ENCODE measurements at regions not wholly inside any gene's neighbourhood (a gene's known extent, or its start where the extent isn't known, plus 50 kb on each side); places are given as distances from the start of the nearest gene placed in this dataset.

- intact Hi-C loops (cut with micrococcal nuclease; ENCODE audit: unreplicated experiment), result no loop called here
- Histone ChIP-seq H3K27me3 (ENCODE audit: insufficient read depth, low read depth) (no peaks in the 10 kb centered on the region), H3K4me2 (no peak overlapping the region), H3K79me2 (ENCODE audit: low read depth) (no peaks in the 10 kb centered on the region), H3K9me2 (ENCODE audit: insufficient read depth) (no peaks in the 10 kb centered on the region), H2AFZ (no peak overlapping the region), H3F3A (ENCODE audit: insufficient read depth, low read depth) (no peaks in the 10 kb centered on the region), H3K4me1 (replicated peaks; ENCODE audit: insufficient read depth) (no peaks in the 10 kb centered on the region), H3K4me3 (no peak overlapping the region), H3K27ac (no peak overlapping the region), H4K20me1 (ENCODE audit: insufficient read depth) (no peaks in the 10 kb centered on the region), H3K36me3 (ENCODE audit: low read depth) (no peaks in the 10 kb centered on the region), H3K9me3 (ENCODE audit: insufficient read depth, low read depth) (no peaks in the 10 kb centered on the region)
- POLR2A ChIA-PET (ENCODE audit: unreplicated experiment), result interaction anchor here (0.6 kb wide), 1 partner anchor 12 kb away, joined by 14 read pairs; no protein-coding TSS in a partner anchor
- DNase-seq, result no peak
- TF ChIP-seq EZH2 (IDR thresholded peaks at IDR 0.05; ENCODE audit: low read depth), result no peak
- no peak for TF ChIP-seq CTCF (conservative IDR thresholded peaks at IDR 0.05)
- no TSS peak for BruUV-seq (replicated peaks)
- CTCF ChIA-PET, result no interaction called here
Observed at GRCh38 chr1:238672262-238672661, 714.1 kb upstream of the CHRM3 start.

GRCh38 chr1:238664139-238664538, 722.2 kb upstream of the CHRM3 start:
- no peak overlapping the region for H3K4me3 ChIP-seq
- no peaks in the 10 kb centered on the region for H3K79me2 ChIP-seq (ENCODE audit: low read depth)
- no peaks in the 10 kb centered on the region for H3F3A ChIP-seq (ENCODE audit: insufficient read depth, low read depth)
- H3K36me3 ChIP-seq (ENCODE audit: low read depth), result no peaks in the 10 kb centered on the region
- H4K20me1 ChIP-seq (ENCODE audit: insufficient read depth), result no peaks in the 10 kb centered on the region
- H3K4me2 ChIP-seq, result no peak overlapping the region
- H3K4me1 ChIP-seq (replicated peaks; ENCODE audit: insufficient read depth), result no peaks in the 10 kb centered on the region
- H3K9me3 ChIP-seq (ENCODE audit: insufficient read depth, low read depth), result no peaks in the 10 kb centered on the region
- ChIA-PET POLR2A (ENCODE audit: unreplicated experiment) (no interaction called here), CTCF (no interaction called here)
- H2AFZ ChIP-seq, result no peak overlapping the region
- no peak for TF ChIP-seq EZH2 (IDR thresholded peaks at IDR 0.05; ENCODE audit: low read depth)
- no peaks in the 10 kb centered on the region for H3K9me2 ChIP-seq (ENCODE audit: insufficient read depth)
- intact Hi-C loops (cut with micrococcal nuclease; ENCODE audit: unreplicated experiment), result no loop called here
- no TSS peak for BruUV-seq (replicated peaks)
- H3K27ac ChIP-seq, result no peak overlapping the region
- H3K27me3 ChIP-seq (ENCODE audit: insufficient read depth, low read depth), result no peaks in the 10 kb centered on the region
- no peak for DNase-seq

- intact Hi-C loops (cut with micrococcal nuclease; ENCODE audit: unreplicated experiment), result no loop called here
- no peaks in the 10 kb centered on the region for H3K9me2 ChIP-seq (ENCODE audit: insufficient read depth)
Observed at GRCh38 chr1:238660849-238661248, 725.5 kb upstream of the CHRM3 start.

More at GRCh38 chr1:238660849-238661248, 725.5 kb upstream of the CHRM3 start:
- ChIA-PET CTCF (no interaction called here), POLR2A (ENCODE audit: unreplicated experiment) (no interaction called here)
- TF ChIP-seq EZH2 (IDR thresholded peaks at IDR 0.05; ENCODE audit: low read depth) (no peak), CTCF (conservative IDR thresholded peaks at IDR 0.05) (no peak)
- no peak overlapping the region for H3K4me2 ChIP-seq
- H3K36me3 ChIP-seq (ENCODE audit: low read depth), result no peaks in the 10 kb centered on the region
- no TSS peak for BruUV-seq (replicated peaks)
- no peak overlapping the region for H2AFZ ChIP-seq
- no peaks in the 10 kb centered on the region for H4K20me1 ChIP-seq (ENCODE audit: insufficient read depth)
- H3F3A ChIP-seq (ENCODE audit: insufficient read depth, low read depth), result no peaks in the 10 kb centered on the region
- no peaks in the 10 kb centered on the region for H3K79me2 ChIP-seq (ENCODE audit: low read depth)
- H3K4me3 ChIP-seq, result no peak overlapping the region
- H3K27ac ChIP-seq, result no peak overlapping the region
- H3K9me3 ChIP-seq (ENCODE audit: insufficient read depth, low read depth), result no peaks in the 10 kb centered on the region
- no peak for DNase-seq
- no peaks in the 10 kb centered on the region for H3K27me3 ChIP-seq (ENCODE audit: insufficient read depth, low read depth)
- H3K4me1 ChIP-seq (replicated peaks; ENCODE audit: insufficient read depth), result 0 out of 2 replicates have a peak, but pooled peaks cover 7% of the 10 kb centered on the region
